MCF 10A (cell line): ENCODE measurements at regions not wholly inside any gene's neighbourhood (a gene's known extent, or its start where the extent isn't known, plus 50 kb on each side); places are given as distances from the start of the nearest gene placed in this dataset.

ENCODE experiments used
- BruUV-seq: library from RNA; stranded (reverse); fragments of 400-500 nt; replicated peaks from 2 replicates; lab custom pipeline; 2021; lab: Mats Ljungman, UMichigan
- CTCF ChIA-PET: fragments of 300-600 bp; sonication (Branson Sonifier 250); formaldehyde crosslinking; extraction: SDS; loops from one replicate; lab custom pipeline; 2021; ENCODE audit warnings: antibody characterized with exemption, inconsistent platforms; lab: Yijun Ruan, JAX
- POLR2A ChIA-PET: fragments of 300-600, 350-650 bp; sonication (Branson Sonifier 250); formaldehyde crosslinking; extraction: SDS; loops from one replicate; lab custom pipeline; 2020; ENCODE audit warnings: antibody characterized with exemption, inconsistent platforms; lab: Yijun Ruan, JAX
- DNase-seq: peaks from one replicate; pipeline ENCODE4 v3.0.0-alpha.2; 2018; ENCODE audit not compliant: unreplicated experiment
- H3K27ac Mint-ChIP-seq: one replicate; pipeline ENCODE4 v1.8.0; 2022; ENCODE audit warnings: mild to moderate bottlenecking, low read depth, mixed read lengths; ENCODE audit not compliant: unreplicated experiment
- H3K27me3 Mint-ChIP-seq: one replicate; pipeline ENCODE4 v1.8.0; 2022; ENCODE audit warnings: mixed read lengths; ENCODE audit not compliant: insufficient read depth, unreplicated experiment
- H3K36me3 Mint-ChIP-seq: one replicate; pipeline ENCODE4 v1.8.0; 2022; ENCODE audit warnings: mild to moderate bottlenecking, moderate library complexity, mixed read lengths; ENCODE audit not compliant: insufficient read depth, unreplicated experiment
- H3K4me1 Mint-ChIP-seq: one replicate; pipeline ENCODE4 v1.8.0; 2022; ENCODE audit warnings: mixed read lengths; ENCODE audit not compliant: insufficient read depth, unreplicated experiment
- H3K4me3 Mint-ChIP-seq: one replicate; pipeline ENCODE4 v1.8.0; 2022; ENCODE audit warnings: mild to moderate bottlenecking, moderate library complexity, mixed read lengths; ENCODE audit not compliant: unreplicated experiment
- H3K9me3 Mint-ChIP-seq: one replicate; pipeline ENCODE4 v1.8.0; 2022; ENCODE audit warnings: mixed read lengths; ENCODE audit not compliant: unreplicated experiment
- CTCF ChIP-seq: fragments of 200-600 bp; IDR thresholded peaks from one replicate; pipeline ENCODE4 v1.8.0; 2022; ENCODE audit warnings: antibody characterized with exemption, mild to moderate bottlenecking; ENCODE audit not compliant: unreplicated experiment
- intact Hi-C: fragments of 100-400 bp; cut with micrococcal nuclease; formaldehyde crosslinking; loops from 2 replicates; pipeline ENCODE4 v1.14.1; 2022

- H3K4me1 Mint-ChIP-seq = no peaks in the 10 kb centered on the region
- H3K4me3 Mint-ChIP-seq = no peak overlapping the region
- no peaks in the 10 kb centered on the region for H3K36me3 Mint-ChIP-seq
- POLR2A ChIA-PET = no interaction called here
- DNase-seq = no peak
- H3K27ac Mint-ChIP-seq = no peak overlapping the region
- CTCF ChIA-PET = no interaction called here
- H3K9me3 Mint-ChIP-seq = peaks cover 19% of the 10 kb centered on the region
- intact Hi-C loops = no loop called here
- no peak for TF ChIP-seq CTCF
- no peaks in the 10 kb centered on the region for H3K27me3 Mint-ChIP-seq
- no TSS peak for BruUV-seq
These were observed 248.0 kb upstream of the RGS18 start for GRCh38 chr1:191910245-191910644.

- no TSS peak for BruUV-seq
- CTCF ChIA-PET = interaction anchor here (1.4 kb wide), 1 partner anchor 22 kb away, joined by 4 read pairs; no protein-coding TSS in a partner anchor
- no peak overlapping the region for H3K27ac Mint-ChIP-seq
These were observed 245.7 kb upstream of the RGS18 start for GRCh38 chr1:191912517-191912916.

GRCh38 chr1:191913260-191913977 is 244.8 kb upstream of the RGS18 start:
- Mint-ChIP-seq H3K4me3 (no peak overlapping the region), H3K27me3 (no peaks in the 10 kb centered on the region), H3K4me1 (no peaks in the 10 kb centered on the region), H3K36me3 (no peaks in the 10 kb centered on the region), H3K9me3 (peaks cover 8% of the 10 kb centered on the region), H3K27ac (no peak overlapping the region)
- POLR2A ChIA-PET = no interaction called here
- CTCF ChIA-PET = interaction anchor here (0.6 to 1.4 kb wide), 2 partner anchors 23 to 191 kb away, joined by 3 to 4 read pairs; no protein-coding TSS in a partner anchor
- intact Hi-C loops = no loop called here
- no peak for TF ChIP-seq CTCF
- BruUV-seq = no TSS peak
- no peak for DNase-seq

More at GRCh38 chr1:191912517-191912916, 245.7 kb upstream of the RGS18 start:
- no peaks in the 10 kb centered on the region for H3K4me1 Mint-ChIP-seq
- POLR2A ChIA-PET = no interaction called here
- H3K27me3 Mint-ChIP-seq = no peaks in the 10 kb centered on the region
- TF ChIP-seq CTCF = no peak
- H3K4me3 Mint-ChIP-seq = no peak overlapping the region
- intact Hi-C loops = no loop called here
- H3K9me3 Mint-ChIP-seq = peaks cover 14% of the 10 kb centered on the region
- H3K36me3 Mint-ChIP-seq = no peaks in the 10 kb centered on the region
- no peak for DNase-seq

- no peak for TF ChIP-seq CTCF
- peaks cover 7% of the 10 kb centered on the region for H3K9me3 Mint-ChIP-seq
These were observed 228.9 kb upstream of the RGS18 start for GRCh38 chr1:191929383-191929782.

More at GRCh38 chr1:191929383-191929782, 228.9 kb upstream of the RGS18 start:
- Mint-ChIP-seq H3K36me3 (no peaks in the 10 kb centered on the region), H3K27ac (no peak overlapping the region), H3K4me3 (no peak overlapping the region), H3K27me3 (no peaks in the 10 kb centered on the region), H3K4me1 (no peaks in the 10 kb centered on the region)
- DNase-seq = no peak
- intact Hi-C loops = no loop called here
- ChIA-PET CTCF (interaction anchor here (0.6 kb wide), 1 partner anchor 31 kb away, joined by 3 read pairs; no protein-coding TSS in a partner anchor), POLR2A (no interaction called here)
- no TSS peak for BruUV-seq
